ENCODE measurements at regions not wholly inside any gene's neighbourhood (a gene's known extent, or its start where the extent isn't known, plus 50 kb on each side); places are given as distances from the start of the nearest gene placed in this dataset.

DNA sequence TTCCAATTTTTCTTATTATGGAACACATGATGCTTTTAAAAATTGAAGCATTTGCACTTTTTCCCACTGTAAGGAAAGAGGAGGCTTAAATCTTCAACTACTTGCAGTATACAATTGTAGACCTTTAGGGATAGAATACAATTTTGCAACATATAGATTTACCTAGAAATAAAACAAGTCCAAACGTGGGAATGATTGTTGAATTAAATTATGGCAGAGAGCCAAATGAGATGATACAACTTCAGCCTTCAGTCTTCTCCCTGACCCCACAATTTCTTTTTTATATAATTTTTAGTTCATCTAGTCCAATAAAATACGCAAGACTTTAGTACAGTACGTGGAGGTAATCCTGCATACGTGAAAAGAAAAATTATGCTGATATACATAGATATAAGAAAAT, 666.5 kb downstream of the SLC16A7 start:
- ATAC-seq (replicated peaks in 1 of 2) (no peak), DNase-seq (no peak)
- Mint-ChIP-seq H3K27me3 (ENCODE audit: low read depth) (no peaks in the 10 kb centered on the region), H3K27ac (no peak overlapping the region), H3K36me3 (ENCODE audit: insufficient read depth in 2 of 2) (no peaks in the 10 kb centered on the region), H3K9me3 (peaks cover 0 to 2% of the 10 kb centered on the region in 2 donors), H3K4me3 (no peak overlapping the region), H3K4me1 (ENCODE audit: low read depth) (no peaks in the 10 kb centered on the region)

DNA sequence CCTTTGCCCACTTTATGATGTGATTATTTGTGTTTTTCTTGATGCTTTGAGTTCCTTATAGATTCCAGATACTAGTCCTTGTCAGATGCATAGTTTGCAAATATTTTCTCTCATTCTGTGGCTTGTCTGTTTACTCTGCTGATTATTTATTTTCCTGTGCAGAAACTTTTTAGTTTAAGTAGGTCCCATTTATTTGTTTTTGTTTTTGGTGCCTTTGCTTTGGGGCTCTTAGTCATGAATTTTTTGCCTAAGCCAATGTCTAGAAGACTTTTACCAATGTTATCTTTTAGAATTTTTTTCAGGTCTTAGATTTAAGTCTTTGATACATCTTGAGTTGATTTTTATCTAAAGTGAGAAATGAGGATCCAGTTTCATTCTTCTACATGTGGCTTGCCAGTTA, 667.3 kb downstream of the SLC16A7 start:
- DNase-seq (no peak), ATAC-seq (replicated peaks in 1 of 2) (no peak)
- Mint-ChIP-seq H3K4me1 (ENCODE audit: low read depth) (no peaks in the 10 kb centered on the region), H3K36me3 (ENCODE audit: insufficient read depth in 2 of 2) (no peaks in the 10 kb centered on the region), H3K27ac (no peak overlapping the region), H3K4me3 (no peak overlapping the region), H3K9me3 (peaks cover 0 to 2% of the 10 kb centered on the region in 2 donors), H3K27me3 (ENCODE audit: low read depth) (no peaks in the 10 kb centered on the region)

DNA sequence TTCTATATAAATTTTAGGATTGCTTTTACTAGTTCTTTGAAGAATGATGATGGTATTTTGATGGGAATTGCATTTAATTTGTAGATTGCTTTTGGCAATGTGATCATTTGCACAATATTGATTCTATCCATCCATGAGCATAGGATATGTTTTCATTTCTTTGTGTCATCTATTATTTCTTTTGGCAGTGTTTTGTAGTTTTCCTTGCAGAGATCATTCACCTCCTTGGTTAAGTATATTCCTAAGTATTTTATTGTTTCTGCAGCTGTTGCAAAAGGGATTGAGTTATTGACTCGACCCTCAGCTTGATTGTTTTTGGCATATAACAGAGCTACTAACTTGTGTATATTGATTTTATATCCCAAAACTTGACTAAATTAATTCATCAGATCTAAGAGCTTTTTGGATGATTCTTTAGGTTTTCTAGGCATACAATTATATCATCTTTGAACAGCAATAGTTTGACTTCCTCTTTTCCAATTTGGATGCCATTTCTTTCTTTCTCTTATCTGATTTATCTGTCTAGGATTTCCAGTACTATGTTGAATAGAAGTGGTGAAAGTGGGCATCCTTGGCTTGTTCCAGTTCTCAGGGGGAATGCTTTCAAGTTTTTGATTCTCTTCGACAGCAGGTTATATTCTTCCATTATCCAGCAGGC, 668.1 kb downstream of the SLC16A7 start:
- H3K9me3 Mint-ChIP-seq, result peaks cover 0 to 2% of the 10 kb centered on the region in 2 donors
- H3K4me1 Mint-ChIP-seq (ENCODE audit: low read depth), result no peaks in the 10 kb centered on the region
- no peaks in the 10 kb centered on the region for H3K27me3 Mint-ChIP-seq (ENCODE audit: low read depth)
- no peak overlapping the region for H3K4me3 Mint-ChIP-seq
- DNase-seq (no peak), ATAC-seq (replicated peaks in 1 of 2) (no peak)
- H3K36me3 Mint-ChIP-seq (ENCODE audit: insufficient read depth in 2 of 2), result no peaks in the 10 kb centered on the region
- no peak overlapping the region for H3K27ac Mint-ChIP-seq

DNA sequence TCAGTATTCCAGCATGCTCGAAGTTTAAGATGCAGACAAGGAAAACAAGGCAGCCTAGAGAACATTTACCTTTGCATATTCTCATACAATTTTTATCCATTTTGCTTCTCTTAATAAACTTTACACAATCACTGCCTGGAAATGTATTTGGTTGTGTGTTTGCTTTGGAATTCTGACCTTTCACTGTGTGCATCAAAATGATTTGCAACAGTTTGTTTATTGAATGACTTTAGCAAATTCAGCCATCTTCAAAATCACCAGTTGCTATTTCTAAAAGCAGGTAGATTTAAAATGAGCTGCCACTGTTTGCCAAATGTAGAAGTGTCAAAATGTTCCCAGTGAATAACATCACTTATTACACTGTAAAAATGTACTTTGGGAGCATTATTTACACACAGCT, 669.9 kb downstream of the SLC16A7 start:
- H3K27me3 Mint-ChIP-seq (ENCODE audit: low read depth), result no peaks in the 10 kb centered on the region
- peaks cover 2% of the 10 kb centered on the region in 2 donors for H3K9me3 Mint-ChIP-seq
- DNase-seq (no peak), ATAC-seq (replicated peaks in 1 of 2) (no peak)
- no peaks in the 10 kb centered on the region for H3K4me1 Mint-ChIP-seq (ENCODE audit: low read depth)
- H3K36me3 Mint-ChIP-seq (ENCODE audit: insufficient read depth in 2 of 2), result no peaks in the 10 kb centered on the region
- H3K4me3 Mint-ChIP-seq, result no peak overlapping the region
- H3K27ac Mint-ChIP-seq, result no peak overlapping the region

DNA sequence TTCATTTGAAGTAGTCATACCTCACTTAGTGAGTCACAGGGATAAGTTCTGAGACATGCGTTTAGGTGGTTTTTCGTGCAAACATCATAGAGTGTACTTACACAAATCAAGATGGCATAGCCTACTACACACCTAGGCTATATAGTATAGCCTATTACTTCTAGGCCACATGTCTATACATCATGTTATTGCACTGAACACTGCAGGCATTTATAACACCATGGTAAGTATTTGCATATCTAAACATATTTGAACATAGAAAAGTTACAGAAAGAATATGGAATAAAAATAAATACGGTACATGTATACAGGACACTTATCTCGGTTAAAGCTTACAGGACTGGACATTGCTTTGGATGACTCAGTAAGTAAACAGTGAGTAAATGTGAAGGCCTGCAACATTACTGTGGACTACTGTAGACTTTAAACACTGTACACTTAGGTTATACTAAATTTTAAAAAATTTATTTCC, 670.6 kb downstream of the SLC16A7 start:
- no peak for ATAC-seq (replicated peaks in 1 of 2)
- no peak overlapping the region for H3K4me3 Mint-ChIP-seq

DNA sequence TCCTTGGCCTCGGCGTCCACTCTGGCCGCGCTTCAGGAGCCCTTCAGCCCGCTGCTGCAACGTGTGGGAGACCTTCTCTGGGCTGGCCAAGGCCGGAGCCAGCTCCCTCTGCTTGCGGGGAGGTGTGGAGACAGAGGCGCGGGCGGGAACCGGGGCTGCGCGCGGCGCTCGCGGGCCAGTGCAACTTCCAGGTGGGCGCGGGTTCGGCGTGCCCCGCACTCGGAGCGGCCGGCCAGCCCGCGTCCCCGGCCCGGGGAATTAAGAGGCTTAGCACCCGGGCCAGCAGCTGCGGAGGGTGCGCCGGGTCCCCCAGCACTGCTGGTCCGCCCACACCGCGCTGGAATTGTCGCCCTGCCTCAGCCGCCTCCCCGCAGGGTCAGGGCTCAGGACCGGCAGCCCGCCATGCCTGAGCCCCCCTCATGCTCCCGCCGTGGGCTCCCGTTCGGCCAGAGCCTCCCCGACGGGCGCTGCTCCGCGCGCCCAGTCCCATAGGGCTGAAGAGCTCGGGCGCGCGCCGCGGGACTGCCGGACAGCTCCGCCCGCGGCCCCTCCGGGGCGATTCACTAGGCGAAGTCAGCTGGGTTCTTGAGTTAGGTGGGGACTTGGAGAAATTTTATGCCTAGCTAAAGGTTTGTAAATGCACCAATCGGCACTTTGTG, 673.9 kb downstream of the SLC16A7 start:
- H3K4me3 Mint-ChIP-seq, result no peak overlapping the region
- no peak overlapping the region for H3K27ac Mint-ChIP-seq
- no peaks in the 10 kb centered on the region for H3K36me3 Mint-ChIP-seq (ENCODE audit: insufficient read depth in 2 of 2)
- H3K27me3 Mint-ChIP-seq (ENCODE audit: low read depth), result no peaks in the 10 kb centered on the region
- ATAC-seq (replicated peaks in 1 of 2) (no peak), DNase-seq (no peak)
- H3K4me1 Mint-ChIP-seq (ENCODE audit: low read depth), result no peaks in the 10 kb centered on the region
- H3K9me3 Mint-ChIP-seq, result peaks cover 2 to 7% of the 10 kb centered on the region in 2 donors

More for the DNA sequence above, 670.6 kb downstream of the SLC16A7 start:
- Mint-ChIP-seq H3K9me3 (peaks cover 4 to 7% of the 10 kb centered on the region in 2 donors), H3K4me1 (ENCODE audit: low read depth) (no peaks in the 10 kb centered on the region), H3K36me3 (ENCODE audit: insufficient read depth in 2 of 2) (no peaks in the 10 kb centered on the region), H3K27ac (no peak overlapping the region), H3K27me3 (ENCODE audit: low read depth) (no peaks in the 10 kb centered on the region)
- DNase-seq, result no peak

DNA sequence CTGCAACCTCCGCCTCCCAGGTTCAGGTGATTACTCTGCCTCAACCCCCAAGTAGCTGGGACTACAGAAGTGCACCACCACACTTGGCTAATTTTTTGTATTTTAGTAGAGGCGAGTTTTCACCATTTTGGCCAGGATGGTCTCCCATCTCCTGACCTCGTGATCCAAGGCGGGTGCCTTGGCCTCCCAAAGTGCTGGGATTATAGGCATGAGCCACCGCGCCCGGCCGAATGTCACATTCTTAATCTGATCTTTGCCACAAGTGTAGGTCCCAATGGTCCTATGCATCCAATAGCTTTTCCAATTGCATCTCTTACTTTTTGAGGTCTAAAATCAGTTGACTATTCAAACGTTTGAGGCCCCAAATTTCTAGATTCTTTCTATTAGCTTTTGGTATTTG, 676.0 kb downstream of the SLC16A7 start:
- Mint-ChIP-seq H3K4me3 (no peak overlapping the region), H3K27me3 (ENCODE audit: low read depth) (no peaks in the 10 kb centered on the region), H3K27ac (no peak overlapping the region), H3K36me3 (ENCODE audit: insufficient read depth in 2 of 2) (no peaks in the 10 kb centered on the region), H3K4me1 (ENCODE audit: low read depth) (no peaks in the 10 kb centered on the region), H3K9me3 (peaks cover 2 to 7% of the 10 kb centered on the region in 2 donors)
- no peak for ATAC-seq (replicated peaks in 1 of 2)
- no peak for DNase-seq

DNA sequence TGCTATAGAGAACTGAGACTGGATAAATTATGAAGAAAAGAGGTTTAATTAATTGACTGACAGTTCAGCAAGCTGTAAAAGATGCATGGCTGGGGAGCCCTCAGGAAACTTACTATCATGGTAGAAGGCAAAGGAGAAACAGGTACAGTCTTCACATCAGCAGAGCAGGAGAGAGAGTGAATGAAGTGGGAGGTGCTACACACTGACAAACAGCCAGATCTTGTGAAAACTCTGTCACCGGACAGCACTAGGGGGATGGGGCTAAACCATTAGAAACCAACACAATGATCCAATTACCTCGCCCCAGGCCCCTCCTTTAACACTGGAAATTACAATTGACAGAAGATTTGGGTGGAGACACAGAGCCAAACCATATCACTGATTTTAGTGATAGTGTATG, 682.4 kb downstream of the SLC16A7 start:
- no peak overlapping the region for H3K4me3 Mint-ChIP-seq
- DNase-seq, result no peak
- no peaks in the 10 kb centered on the region for H3K27me3 Mint-ChIP-seq (ENCODE audit: low read depth)
- H3K36me3 Mint-ChIP-seq (ENCODE audit: insufficient read depth in 2 of 2), result no peaks in the 10 kb centered on the region
- H3K9me3 Mint-ChIP-seq, result no peaks in the 10 kb centered on the region
- no peaks in the 10 kb centered on the region for H3K4me1 Mint-ChIP-seq (ENCODE audit: low read depth)
- no peak for ATAC-seq (replicated peaks in 1 of 2)
- H3K27ac Mint-ChIP-seq, result no peak overlapping the region

DNA sequence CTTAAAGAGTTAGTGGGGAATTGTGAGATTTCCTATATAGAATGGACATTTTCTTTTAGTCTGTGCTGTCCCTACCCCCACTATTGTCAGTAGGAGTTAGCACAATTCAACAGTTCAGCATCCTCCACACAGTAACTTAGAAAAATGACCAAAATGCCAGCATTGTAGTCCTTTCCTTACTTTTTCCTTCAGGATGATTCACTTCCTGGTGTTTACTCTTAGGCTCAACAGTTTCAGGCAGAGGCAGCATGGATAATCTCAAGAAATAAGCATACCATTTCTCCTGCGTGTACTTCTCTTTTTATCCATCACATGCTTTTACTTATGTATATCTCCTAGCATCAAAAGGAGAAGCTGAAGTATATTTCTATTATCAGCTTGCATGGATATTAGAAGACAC, 683.4 kb downstream of the SLC16A7 start:
- H3K27me3 Mint-ChIP-seq (ENCODE audit: low read depth), result no peaks in the 10 kb centered on the region
- DNase-seq (no peak), ATAC-seq (replicated peaks in 1 of 2) (no peak)
- H3K4me1 Mint-ChIP-seq (ENCODE audit: low read depth), result no peaks in the 10 kb centered on the region
- no peak overlapping the region for H3K27ac Mint-ChIP-seq
- no peak overlapping the region for H3K4me3 Mint-ChIP-seq
- H3K9me3 Mint-ChIP-seq, result no peaks in the 10 kb centered on the region
- H3K36me3 Mint-ChIP-seq (ENCODE audit: insufficient read depth in 2 of 2), result no peaks in the 10 kb centered on the region

DNA sequence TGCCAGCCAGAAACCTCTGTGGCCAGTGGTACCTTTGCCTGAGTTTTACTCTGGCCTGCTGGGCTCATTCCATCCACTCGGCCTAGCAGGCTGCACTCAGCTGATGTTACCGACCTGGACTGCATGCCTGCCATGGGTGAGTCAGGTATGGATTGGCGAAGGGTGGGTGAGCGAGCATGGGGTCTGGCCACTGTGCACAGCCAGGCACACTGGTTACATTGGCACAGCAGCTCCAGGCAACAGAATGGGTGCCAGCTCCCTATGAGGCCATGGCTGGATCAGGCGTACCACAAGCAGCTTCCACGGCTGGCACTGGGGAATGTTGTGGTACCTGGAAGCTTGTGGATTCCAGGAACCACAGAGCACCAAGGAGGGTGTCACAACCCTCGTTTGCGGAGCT, 685.7 kb downstream of the SLC16A7 start:
- Mint-ChIP-seq H3K27ac (no peak overlapping the region), H3K4me3 (no peak overlapping the region), H3K27me3 (ENCODE audit: low read depth) (no peaks in the 10 kb centered on the region), H3K9me3 (no peaks in the 10 kb centered on the region), H3K4me1 (ENCODE audit: low read depth) (no peaks in the 10 kb centered on the region), H3K36me3 (ENCODE audit: insufficient read depth in 2 of 2) (no peaks in the 10 kb centered on the region)
- ATAC-seq (replicated peaks in 1 of 2) (no peak), DNase-seq (no peak)

DNA sequence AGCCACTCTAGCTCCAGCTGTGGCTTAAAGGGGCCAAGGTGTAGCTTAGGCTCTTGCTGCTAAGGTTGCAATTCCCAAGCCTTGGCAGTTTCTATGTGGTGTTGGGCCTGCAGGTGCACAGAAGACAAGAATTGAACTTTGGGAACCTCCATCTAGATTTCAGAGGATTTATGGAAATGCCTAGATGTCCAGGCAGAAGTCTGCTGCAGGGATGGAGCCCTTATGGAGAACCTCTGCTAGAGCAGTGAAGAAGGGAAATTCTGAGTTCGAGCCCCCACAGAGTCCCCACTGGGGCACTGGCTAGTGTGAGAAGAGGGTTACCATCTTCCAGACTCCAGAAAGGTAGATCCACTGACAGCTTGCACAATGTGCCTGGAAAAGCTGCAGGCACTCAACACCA, 694.7 kb downstream of the SLC16A7 start:
- Mint-ChIP-seq H3K9me3 (peaks cover 12 to 13% of the 10 kb centered on the region in 2 donors), H3K36me3 (ENCODE audit: insufficient read depth in 2 of 2) (peaks cover 2 to 4% of the 10 kb centered on the region in 2 donors), H3K4me3 (no peak overlapping the region), H3K27ac (no peak overlapping the region), H3K4me1 (ENCODE audit: low read depth) (no peaks in the 10 kb centered on the region), H3K27me3 (ENCODE audit: low read depth) (no peaks in the 10 kb centered on the region)
- ATAC-seq (replicated peaks in 1 of 2) (no peak), DNase-seq (no peak)

DNA sequence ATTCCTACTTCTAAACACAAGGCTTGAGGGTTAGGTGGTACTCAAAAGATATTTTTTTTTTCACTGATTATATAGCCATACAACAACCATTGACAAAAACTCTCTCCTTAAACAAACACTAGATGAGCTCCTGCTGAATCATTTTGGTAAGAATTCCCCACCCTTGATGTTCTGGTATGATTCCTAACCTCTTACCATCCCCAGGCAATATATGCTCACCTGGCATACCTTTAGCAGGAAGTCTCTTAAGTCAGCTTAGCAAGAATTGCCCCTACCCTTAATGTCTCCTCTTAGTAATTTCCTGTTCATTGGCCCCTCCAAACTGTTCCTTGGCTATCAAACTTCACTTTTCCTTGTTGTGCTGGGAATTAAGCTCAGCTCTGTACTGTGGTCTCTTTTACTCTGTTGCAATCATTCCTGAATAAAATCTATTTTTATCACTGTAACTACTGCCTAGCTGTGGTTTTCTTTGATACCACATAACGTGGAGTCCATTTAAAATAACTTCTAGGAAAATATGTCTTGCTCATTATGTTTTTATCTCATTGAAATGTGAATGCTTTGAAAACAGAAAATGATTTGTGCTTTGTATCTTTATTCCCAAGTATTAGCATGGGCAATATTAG, 712.6 kb downstream of the SLC16A7 start:
- peaks cover 2 to 5% of the 10 kb centered on the region in 2 donors for H3K9me3 Mint-ChIP-seq
- DNase-seq, result no peak
- no peaks in the 10 kb centered on the region for H3K36me3 Mint-ChIP-seq (ENCODE audit: insufficient read depth in 2 of 2)
- no peak for ATAC-seq (replicated peaks in 1 of 2)
- no peak overlapping the region for H3K27ac Mint-ChIP-seq
- no peaks in the 10 kb centered on the region for H3K4me1 Mint-ChIP-seq (ENCODE audit: low read depth)
- no peak overlapping the region for H3K4me3 Mint-ChIP-seq
- H3K27me3 Mint-ChIP-seq (ENCODE audit: low read depth), result no peaks in the 10 kb centered on the region

DNA sequence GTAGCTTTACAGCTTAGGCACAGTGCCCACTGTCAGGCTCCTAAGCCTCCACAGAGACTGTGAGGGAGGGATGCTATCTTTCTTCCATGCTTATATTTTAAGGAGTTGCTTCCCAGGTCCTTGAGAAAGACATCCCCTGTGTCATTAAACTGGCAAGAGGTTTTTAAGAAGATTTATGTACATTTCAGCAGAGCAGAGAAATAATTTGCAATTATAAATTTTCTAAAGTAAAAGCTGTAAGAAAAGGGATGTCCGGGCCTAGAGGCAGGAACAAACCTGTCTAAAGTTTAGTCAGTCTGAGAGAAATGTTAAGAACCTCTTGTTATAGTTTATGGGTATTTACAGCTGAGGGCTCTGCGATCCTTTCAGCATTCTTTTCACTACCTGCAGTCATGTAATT, 716.1 kb downstream of the SLC16A7 start:
- no peak for DNase-seq
- ATAC-seq (replicated peaks in 1 of 2), result no peak
- Mint-ChIP-seq H3K27ac (no peak overlapping the region), H3K9me3 (peaks cover 2 to 6% of the 10 kb centered on the region in 2 donors), H3K36me3 (ENCODE audit: insufficient read depth in 2 of 2) (no peaks in the 10 kb centered on the region), H3K4me3 (no peak overlapping the region), H3K4me1 (ENCODE audit: low read depth) (no peaks in the 10 kb centered on the region), H3K27me3 (ENCODE audit: low read depth) (no peaks in the 10 kb centered on the region)

All from activated T-cell treated with anti-CD3 and anti-CD28 coated beads, Interleukin-2, amount 50 U/mL, for 72 hours (primary cell).